Caco-2 (cell line): ENCODE measurements at regions not wholly inside any gene's neighbourhood (a gene's known extent, or its start where the extent isn't known, plus 50 kb on each side); places are given as distances from the start of the nearest gene placed in this dataset.

Experiments used
- BruUV-seq: library from RNA; stranded (reverse); fragments of 400-500 nt; replicated peaks from 2 replicates; lab custom pipeline; 2021; lab: Mats Ljungman, UMichigan
- CTCF ChIA-PET: fragments of 300-600 bp; sonication (Branson Sonifier 250); formaldehyde crosslinking; loops from one replicate; lab custom pipeline; 2022; ENCODE audit warnings: antibody characterized with exemption; lab: Charles Lee
- POLR2A ChIA-PET: fragments of 300-600 bp; sonication (Branson Sonifier 250); formaldehyde crosslinking; loops from one replicate; lab custom pipeline; 2022; ENCODE audit warnings: antibody characterized with exemption; lab: Charles Lee
- DNase-seq, 2 experiments: peaks; one replicate each; pipeline versions ENCODE4 v3.0.0 to v3.0.0-alpha.2; 2020 to 2022
- H3K27me3 ChIP-seq: replicated peaks from 2 replicates; pipeline ENCODE4 v1.6.0; 2011; ENCODE audit warnings: low read length; ENCODE audit not compliant: control insufficient read depth, insufficient read depth
- H3K36me3 ChIP-seq: 2 replicates; pipeline ENCODE4 v1.5.1; 2011; ENCODE audit warnings: low read length; ENCODE audit not compliant: control insufficient read depth, insufficient read depth
- H3K4me1 ChIP-seq: fragments of 250-450 bp; sonication (Bioruptor Pico); 2 replicates; pipeline ENCODE4 v1.5.1; 2020; ENCODE audit warnings: mild to moderate bottlenecking
- H3K4me3 ChIP-seq: 2 replicates; pipeline ENCODE4 v1.5.1; 2011; ENCODE audit warnings: low read depth, mild to moderate bottlenecking, control low read depth, low read length
- H3K9me3 ChIP-seq: fragments of 250-450 bp; sonication (Bioruptor Pico); 2 replicates; pipeline ENCODE4 v1.5.1; 2020; ENCODE audit warnings: mild to moderate bottlenecking, moderate library complexity
- H3K27ac Mint-ChIP-seq: one replicate; pipeline ENCODE4 v1.8.0; 2022; ENCODE audit warnings: mixed read lengths; ENCODE audit not compliant: unreplicated experiment
- H3K27me3 Mint-ChIP-seq: one replicate; pipeline ENCODE4 v1.8.0; 2022; ENCODE audit warnings: mixed read lengths; ENCODE audit not compliant: insufficient read depth, unreplicated experiment
- H3K36me3 Mint-ChIP-seq: one replicate; pipeline ENCODE4 v1.8.0; 2022; ENCODE audit warnings: mild to moderate bottlenecking, mixed read lengths; ENCODE audit not compliant: insufficient read depth, unreplicated experiment
- H3K4me1 Mint-ChIP-seq: one replicate; pipeline ENCODE4 v1.8.0; 2022; ENCODE audit warnings: low read depth, mixed read lengths; ENCODE audit not compliant: unreplicated experiment
- H3K4me3 Mint-ChIP-seq: one replicate; pipeline ENCODE4 v1.8.0; 2022; ENCODE audit warnings: mild to moderate bottlenecking, moderate library complexity, mixed read lengths; ENCODE audit not compliant: unreplicated experiment
- H3K9me3 Mint-ChIP-seq: one replicate; pipeline ENCODE4 v1.8.0; 2022; ENCODE audit warnings: mixed read lengths; ENCODE audit not compliant: unreplicated experiment
- intact Hi-C: fragments of 100-400 bp; cut with micrococcal nuclease; formaldehyde crosslinking; loops from one replicate; pipeline ENCODE4 v1.10.0; 2022; ENCODE audit not compliant: unreplicated experiment
- TF ChIP-seq, protein P1 (sequence below), 2 experiments: fragments of 200-600 bp in 1 of 2; IDR thresholded peaks; 1 replicate in 1 of 2; 2 replicates in 1 of 2; pipeline versions ENCODE4 v1.5.1 to v1.8.0; 2011 to 2022; ENCODE audit warnings: antibody characterized with exemption in 1 of 2, control low read depth in 1 of 2, inconsistent platforms in 1 of 2, low read depth in 1 of 2, low read length in 1 of 2, mild to moderate bottlenecking in 1 of 2, moderate library complexity in 1 of 2; ENCODE audit not compliant: insufficient read depth in 1 of 2, severe bottlenecking in 1 of 2, unreplicated experiment in 1 of 2

DNA sequence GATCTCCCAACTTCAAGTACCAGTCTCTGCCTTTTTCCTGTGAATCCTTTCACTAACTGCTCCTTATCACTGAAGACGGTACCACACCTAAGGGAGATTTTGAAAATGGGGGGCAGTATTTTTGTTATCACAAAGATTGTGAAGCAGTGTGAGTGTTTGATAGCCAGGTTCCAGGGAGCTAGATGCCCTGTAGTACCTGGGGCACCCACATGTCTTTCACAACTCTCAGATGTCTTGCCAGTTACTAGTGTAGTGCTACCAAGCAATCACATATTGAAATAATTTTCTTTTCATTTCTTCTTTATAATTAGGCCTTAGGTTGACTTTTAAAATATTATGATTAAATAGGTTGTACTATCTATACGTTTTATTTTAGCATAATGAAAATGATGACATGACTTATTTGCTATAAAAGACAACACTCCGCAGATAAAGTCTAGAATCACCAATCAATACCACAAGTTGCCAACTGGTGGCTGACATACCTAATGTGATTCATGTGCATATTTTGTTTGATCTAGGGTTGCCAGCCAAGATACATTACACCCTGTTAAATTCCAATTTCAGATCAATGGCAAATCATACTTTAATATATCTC is 215.9 kb downstream of the EXOC5 start:
- H3K27me3 ChIP-seq: no peaks in the 10 kb centered on the region
- no TSS peak for BruUV-seq
- peaks cover 9% of the 10 kb centered on the region for H3K9me3 Mint-ChIP-seq
- ChIA-PET POLR2A (no interaction called here), CTCF (no interaction called here)
- H3K4me1 Mint-ChIP-seq: peaks cover 3% of the 10 kb centered on the region
- no peak for DNase-seq
- H3K4me3 Mint-ChIP-seq: no peak overlapping the region
- peaks cover 13% of the 10 kb centered on the region for H3K27me3 Mint-ChIP-seq
- peaks cover 7% of the 10 kb centered on the region for H3K4me1 ChIP-seq
- no peaks in the 10 kb centered on the region for H3K9me3 ChIP-seq
- intact Hi-C loops: no loop called here
- TF ChIP-seq, protein P1, sequence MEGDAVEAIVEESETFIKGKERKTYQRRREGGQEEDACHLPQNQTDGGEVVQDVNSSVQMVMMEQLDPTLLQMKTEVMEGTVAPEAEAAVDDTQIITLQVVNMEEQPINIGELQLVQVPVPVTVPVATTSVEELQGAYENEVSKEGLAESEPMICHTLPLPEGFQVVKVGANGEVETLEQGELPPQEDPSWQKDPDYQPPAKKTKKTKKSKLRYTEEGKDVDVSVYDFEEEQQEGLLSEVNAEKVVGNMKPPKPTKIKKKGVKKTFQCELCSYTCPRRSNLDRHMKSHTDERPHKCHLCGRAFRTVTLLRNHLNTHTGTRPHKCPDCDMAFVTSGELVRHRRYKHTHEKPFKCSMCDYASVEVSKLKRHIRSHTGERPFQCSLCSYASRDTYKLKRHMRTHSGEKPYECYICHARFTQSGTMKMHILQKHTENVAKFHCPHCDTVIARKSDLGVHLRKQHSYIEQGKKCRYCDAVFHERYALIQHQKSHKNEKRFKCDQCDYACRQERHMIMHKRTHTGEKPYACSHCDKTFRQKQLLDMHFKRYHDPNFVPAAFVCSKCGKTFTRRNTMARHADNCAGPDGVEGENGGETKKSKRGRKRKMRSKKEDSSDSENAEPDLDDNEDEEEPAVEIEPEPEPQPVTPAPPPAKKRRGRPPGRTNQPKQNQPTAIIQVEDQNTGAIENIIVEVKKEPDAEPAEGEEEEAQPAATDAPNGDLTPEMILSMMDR (IDR thresholded peaks at IDR 0.05; ENCODE audit: insufficient read depth in 1 of 2, low read depth in 1 of 2, low read length in 1 of 2, severe bottlenecking in 1 of 2, unreplicated experiment in 1 of 2): no peak
- no peak overlapping the region for H3K4me3 ChIP-seq
- H3K27ac Mint-ChIP-seq: no peak overlapping the region
- H3K36me3 Mint-ChIP-seq: no peaks in the 10 kb centered on the region
- H3K36me3 ChIP-seq: no peaks in the 10 kb centered on the region

DNA sequence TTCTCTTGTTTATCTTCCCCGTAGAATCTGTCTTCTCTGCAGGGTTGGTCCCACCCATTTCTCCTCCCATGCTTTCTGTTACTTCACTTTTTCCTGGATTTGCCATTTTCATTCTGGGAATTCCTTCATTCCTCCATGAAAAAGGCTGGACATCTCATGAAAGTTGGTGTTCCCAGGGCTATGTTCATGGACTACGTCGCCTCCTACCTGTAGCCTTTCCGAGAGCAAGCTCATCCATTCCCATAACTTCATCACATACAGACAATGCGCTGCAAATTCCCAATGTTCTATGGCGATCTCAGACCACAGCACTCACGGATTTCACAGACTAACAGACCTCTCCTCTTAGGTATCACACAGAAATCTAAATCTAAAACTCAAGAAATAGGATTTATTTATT is 217.1 kb downstream of the EXOC5 start:
- no peaks in the 10 kb centered on the region for H3K36me3 ChIP-seq
- no peak overlapping the region for H3K4me3 ChIP-seq
- Mint-ChIP-seq H3K36me3 (no peaks in the 10 kb centered on the region), H3K4me1 (no peaks in the 10 kb centered on the region), H3K9me3 (peaks cover 9% of the 10 kb centered on the region), H3K4me3 (no peak overlapping the region), H3K27me3 (peaks cover 14% of the 10 kb centered on the region), H3K27ac (no peak overlapping the region)
- intact Hi-C loops: no loop called here
- TF ChIP-seq, protein P1 (IDR thresholded peaks at IDR 0.05; ENCODE audit: insufficient read depth in 1 of 2, low read depth in 1 of 2, low read length in 1 of 2, severe bottlenecking in 1 of 2, unreplicated experiment in 1 of 2): no peak
- H3K9me3 ChIP-seq: no peaks in the 10 kb centered on the region
- H3K27me3 ChIP-seq: no peaks in the 10 kb centered on the region
- POLR2A ChIA-PET: no interaction called here
- CTCF ChIA-PET: interaction anchor here (0.5 kb wide), 1 partner anchor 462 kb away, joined by 3 read pairs; no protein-coding TSS in a partner anchor
- no peaks in the 10 kb centered on the region for H3K4me1 ChIP-seq
- DNase-seq: no peak
- BruUV-seq: no TSS peak

DNA sequence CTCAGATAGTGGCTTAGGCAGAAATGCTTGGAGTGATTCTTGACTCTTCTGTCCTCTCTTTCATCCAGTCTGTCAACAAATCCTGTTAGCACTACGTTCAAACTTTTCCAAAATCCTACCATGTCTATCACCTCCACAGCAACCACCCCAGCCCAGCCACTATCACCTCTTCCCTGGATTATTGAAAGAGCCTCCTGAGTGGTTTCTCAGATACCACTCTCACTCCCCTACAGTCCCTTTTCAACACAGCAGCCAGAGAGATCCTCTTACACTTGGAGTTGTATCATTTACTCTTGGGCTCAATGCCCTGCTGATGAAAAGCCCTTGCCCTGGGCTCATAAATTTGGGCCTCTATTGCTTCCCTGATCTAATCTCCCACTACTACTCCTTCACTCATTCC is 218.9 kb downstream of the EXOC5 start:
- Histone ChIP-seq H3K9me3 (no peaks in the 10 kb centered on the region), H3K4me1 (no peaks in the 10 kb centered on the region), H3K36me3 (no peaks in the 10 kb centered on the region), H3K27me3 (no peaks in the 10 kb centered on the region), H3K4me3 (no peak overlapping the region)
- TF ChIP-seq, protein P1 (IDR thresholded peaks at IDR 0.05; ENCODE audit: insufficient read depth in 1 of 2, low read depth in 1 of 2, low read length in 1 of 2, severe bottlenecking in 1 of 2, unreplicated experiment in 1 of 2): no peak
- H3K36me3 Mint-ChIP-seq: no peaks in the 10 kb centered on the region
- ChIA-PET POLR2A (no interaction called here), CTCF (no interaction called here)
- no peak for DNase-seq
- H3K9me3 Mint-ChIP-seq: peaks cover 9% of the 10 kb centered on the region
- no peaks in the 10 kb centered on the region for H3K4me1 Mint-ChIP-seq
- no peak overlapping the region for H3K27ac Mint-ChIP-seq
- intact Hi-C loops: no loop called here
- no TSS peak for BruUV-seq
- H3K27me3 Mint-ChIP-seq: peaks cover 15% of the 10 kb centered on the region
- no peak overlapping the region for H3K4me3 Mint-ChIP-seq
